OCI-M1 (cell line): ENCODE measurements at regions not wholly inside any gene's neighbourhood (a gene's known extent, or its start where the extent isn't known, plus 50 kb on each side); places are given as distances from the start of the nearest gene placed in this dataset.
"Not testable (repeated sequence)": the region's sequence is repeated elsewhere in the genome, so short reads cannot be mapped to it uniquely, and the experiment has no call there.

Source experiments
- DNase-seq: peaks from one replicate; lab custom pipeline; 2025; lab: John Stamatoyannopoulos, UW

DNA sequence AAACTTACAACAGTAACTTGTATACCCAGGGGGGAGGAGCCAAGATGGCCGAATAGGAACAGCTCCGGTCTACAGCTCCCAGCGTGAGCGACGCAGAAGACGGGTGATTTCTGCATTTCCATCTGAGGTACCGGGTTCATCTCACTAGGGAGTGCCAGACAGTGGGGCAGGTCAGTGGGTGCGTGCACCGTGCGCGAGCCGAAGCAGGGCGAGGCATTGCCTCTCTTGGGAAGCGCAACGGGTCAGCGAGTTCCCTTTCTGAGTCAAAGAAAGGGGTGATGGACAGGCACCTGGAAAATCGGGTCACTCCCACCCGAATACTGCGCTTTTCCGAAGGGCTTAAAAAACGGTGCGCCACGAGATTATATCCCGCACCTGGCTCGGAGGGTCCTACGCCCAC, 278.8 kb downstream of the FAM47B start:
- not testable (repeated sequence) for DNase-seq

- no peak for DNase-seq
Observed at GRCh38 chrX:35244088-35244741, 301.6 kb downstream of the FAM47B start.

DNA sequence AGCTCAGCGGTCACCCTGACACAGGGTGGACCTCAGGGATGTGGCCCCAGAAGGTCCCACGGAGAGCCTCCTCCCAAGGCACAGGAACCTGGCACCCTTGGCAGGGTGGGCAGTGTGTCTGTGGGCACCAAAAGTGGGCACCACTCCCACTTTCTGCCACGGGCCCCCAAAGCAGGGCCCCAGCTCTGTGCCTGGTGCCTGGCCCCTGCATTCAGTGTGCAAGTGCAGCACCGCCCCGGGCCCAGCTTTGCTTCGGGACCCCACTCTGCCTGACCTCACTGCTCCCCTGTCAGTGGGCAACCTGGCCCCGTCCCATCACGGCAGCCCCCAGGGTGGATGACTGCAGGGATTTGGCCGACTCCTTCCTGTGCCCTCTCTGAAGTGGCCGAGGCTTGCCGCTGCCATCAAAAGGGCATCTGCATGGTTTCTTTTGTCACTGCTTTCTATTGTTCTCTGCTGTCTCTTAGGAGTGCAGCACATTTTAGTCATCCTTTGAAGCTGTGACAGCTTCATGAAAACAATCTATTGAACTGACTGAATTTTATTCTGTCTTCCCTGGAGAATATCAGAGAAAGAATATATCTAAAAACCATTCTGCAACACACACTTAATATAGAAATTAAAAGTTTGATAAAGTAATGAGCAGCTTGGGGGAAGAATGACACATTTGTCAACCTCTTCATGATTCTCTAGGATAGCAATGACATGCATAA, 302.4 kb downstream of the FAM47B start:
- DNase-seq = no peak

- DNase-seq = no peak
Observed at GRCh38 chrX:35251226-35251625, 308.6 kb downstream of the FAM47B start.

DNA sequence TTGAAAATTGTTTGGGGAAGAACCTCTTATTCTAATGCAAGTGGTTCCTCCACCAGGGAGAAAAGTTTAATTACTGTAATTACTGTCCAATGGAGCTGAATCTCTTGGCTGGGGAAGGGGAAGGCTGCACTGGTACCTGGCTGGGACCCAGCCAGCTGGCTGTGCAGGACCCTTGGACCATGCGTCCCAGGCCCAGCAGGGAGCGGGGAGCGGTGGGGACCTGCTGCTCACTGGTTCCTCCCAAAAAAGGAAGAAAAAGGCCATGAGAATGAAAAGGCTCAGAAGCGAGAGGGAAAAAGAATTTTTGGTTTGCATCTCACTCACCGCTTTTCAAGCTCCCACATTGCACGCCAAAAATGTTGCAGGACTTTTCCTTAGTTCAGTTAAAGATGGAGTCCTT, 333.5 kb downstream of the FAM47B start:
- DNase-seq = no peak

GRCh38 chrX:35285289-35285962, 342.8 kb downstream of the FAM47B start:
- no peak for DNase-seq

- DNase-seq = no peak
Observed at GRCh38 chrX:35288657-35289056, 346.1 kb downstream of the FAM47B start.

GRCh38 chrX:35289952-35290351, 347.4 kb downstream of the FAM47B start:
- peak; percentile 48 for DNase-seq

DNA sequence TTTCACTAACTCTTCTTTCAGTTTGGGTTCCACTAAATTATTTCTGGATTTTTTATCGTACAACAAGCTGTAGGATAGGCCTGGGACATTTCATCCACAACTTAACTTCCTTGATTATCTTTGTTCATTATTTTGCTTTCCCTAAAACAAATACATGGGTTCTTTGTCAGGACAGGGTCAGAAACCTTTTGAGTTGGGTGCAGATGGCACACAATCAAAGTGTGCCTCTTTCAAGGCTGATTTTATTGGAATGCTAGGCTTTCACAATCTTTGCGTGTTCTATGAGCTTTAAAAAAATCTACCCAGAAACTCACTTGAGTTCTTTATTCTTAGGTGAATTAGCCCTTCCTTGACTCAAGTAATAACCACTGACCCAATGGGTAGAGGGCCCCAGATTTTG, 348.4 kb downstream of the FAM47B start:
- DNase-seq = no peak

DNA sequence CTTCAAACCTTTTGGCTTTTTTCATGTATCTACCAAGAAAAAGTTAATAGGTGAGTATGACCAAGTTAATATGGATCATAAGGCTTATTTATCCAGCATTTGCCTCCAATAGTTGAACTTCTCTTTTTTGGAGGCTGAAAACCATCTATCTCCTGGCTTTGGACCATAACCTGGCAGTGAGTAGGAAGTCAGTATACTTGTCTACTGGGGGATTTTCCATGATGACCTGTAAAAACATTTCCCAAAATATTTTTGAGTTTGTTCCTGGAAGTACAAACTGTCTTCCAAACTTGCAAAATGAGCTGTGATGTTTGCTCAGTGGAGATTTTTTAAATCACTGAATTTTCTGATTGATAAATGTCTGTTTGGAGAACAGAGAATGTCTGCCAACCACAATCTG, 349.9 kb downstream of the FAM47B start:
- DNase-seq = no peak

- not testable (repeated sequence) for DNase-seq
Observed at GRCh38 chrX:35305037-35305436, 362.4 kb downstream of the FAM47B start.

DNA sequence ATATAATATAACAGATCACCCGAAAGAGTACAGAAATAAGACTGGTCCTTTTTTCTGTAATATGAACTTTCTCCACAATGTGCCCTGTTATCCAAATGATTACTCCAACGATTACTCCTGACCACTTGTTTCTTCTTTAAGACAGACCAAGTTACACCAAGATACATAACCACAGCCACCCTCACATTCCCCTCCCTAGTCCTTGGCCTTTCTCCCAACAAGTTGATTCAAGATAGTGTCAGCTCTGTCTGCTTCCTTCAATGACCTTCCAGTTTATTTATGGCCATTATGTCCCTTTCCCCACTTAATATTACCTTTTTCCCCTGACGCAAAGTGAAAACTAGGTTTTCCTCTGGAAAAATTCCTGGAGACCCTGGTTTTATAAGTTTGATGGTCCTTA, 397.2 kb downstream of the FAM47B start:
- no peak for DNase-seq

DNA sequence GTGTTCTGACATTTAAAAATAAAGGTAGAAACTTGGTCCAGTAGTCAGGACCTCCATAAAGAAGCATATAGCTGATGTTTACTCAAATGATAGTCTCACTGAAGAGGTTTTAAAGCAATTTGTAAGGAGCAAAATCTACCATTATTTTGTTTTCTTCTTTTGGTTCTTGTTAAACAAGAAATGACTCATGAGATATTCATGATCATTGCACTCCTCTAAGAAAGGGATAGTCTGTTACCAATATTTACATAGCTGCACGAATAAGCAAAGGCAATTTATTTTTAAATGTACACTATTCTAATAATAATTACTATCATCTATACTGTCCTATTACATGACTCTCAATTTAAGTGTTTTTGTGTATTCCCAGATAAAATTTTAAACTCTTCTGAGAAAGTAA, 397.9 kb downstream of the FAM47B start:
- no peak for DNase-seq

- no peak for DNase-seq
Observed at GRCh38 chrX:35351212-35351611, 408.6 kb downstream of the FAM47B start.

GRCh38 chrX:35351795-35352483, 409.3 kb downstream of the FAM47B start:
- DNase-seq = peak; percentile 17

DNA sequence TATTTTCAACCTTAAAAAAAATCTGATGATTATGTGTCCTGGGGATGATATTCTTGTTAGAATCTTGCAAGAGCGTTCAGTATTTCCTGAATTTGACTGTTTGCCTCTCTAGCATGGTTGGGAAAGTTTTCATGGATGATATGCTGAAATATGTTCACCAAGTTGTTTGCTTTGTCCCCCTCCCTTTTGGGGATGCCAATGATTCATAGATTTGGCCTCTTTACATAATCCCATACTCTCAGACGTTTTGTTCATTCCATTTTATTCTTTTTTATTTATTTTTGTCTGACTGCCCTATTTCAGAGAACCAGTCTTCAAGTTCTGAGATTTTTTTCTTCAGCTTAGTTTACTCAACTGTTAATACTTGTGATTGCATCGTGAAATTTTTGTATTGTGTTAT, 415.1 kb downstream of the FAM47B start:
- DNase-seq = no peak

GRCh38 chrX:35362866-35363265, 420.3 kb downstream of the FAM47B start:
- no peak for DNase-seq

- DNase-seq = no peak
Observed at GRCh38 chrX:35374116-35374515, 424.0 kb upstream of the MAGEB16 start.

DNA sequence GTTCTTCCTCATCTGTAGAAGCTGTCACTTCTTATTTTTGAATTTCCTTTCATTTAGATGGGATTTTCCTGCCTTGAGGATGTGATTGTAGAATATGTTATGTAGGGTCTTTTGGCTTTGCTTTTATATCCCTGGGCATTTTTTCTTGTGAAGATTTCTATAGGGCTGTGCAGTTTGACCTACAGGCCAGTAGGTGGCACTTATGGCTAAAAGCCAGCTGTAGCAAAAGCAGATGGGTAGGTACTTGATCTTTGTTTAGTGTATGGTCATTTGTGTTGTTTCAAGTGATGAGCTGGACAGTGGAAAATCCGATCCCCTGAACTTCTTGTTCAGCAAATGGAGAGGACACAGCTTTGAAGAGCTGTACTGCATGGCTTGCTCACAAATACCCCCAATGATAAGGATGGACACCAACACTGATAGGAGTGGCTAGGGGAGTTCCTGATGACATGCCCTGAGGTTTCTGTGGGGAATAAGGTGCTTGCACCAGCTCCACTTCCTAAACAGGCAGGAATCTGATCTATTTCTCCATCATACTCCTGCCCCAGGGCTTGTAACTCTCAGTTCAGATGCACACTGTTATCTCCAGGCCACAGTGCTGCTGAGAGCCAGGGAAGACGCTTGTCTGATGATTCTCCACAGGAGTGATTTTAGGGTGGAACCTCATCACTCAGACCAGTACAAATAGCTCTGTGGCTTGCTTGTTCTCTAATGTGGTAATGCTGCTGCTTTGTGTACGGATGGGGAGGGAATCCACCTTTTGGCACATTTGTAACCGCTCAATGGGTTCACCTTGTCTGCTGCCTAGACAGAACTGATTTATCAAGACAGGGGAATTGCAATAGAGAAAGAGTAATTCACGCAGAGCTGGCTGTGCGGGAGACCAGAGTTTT, 417.1 kb upstream of the MAGEB16 start:
- peak; percentile 43 for DNase-seq

DNA sequence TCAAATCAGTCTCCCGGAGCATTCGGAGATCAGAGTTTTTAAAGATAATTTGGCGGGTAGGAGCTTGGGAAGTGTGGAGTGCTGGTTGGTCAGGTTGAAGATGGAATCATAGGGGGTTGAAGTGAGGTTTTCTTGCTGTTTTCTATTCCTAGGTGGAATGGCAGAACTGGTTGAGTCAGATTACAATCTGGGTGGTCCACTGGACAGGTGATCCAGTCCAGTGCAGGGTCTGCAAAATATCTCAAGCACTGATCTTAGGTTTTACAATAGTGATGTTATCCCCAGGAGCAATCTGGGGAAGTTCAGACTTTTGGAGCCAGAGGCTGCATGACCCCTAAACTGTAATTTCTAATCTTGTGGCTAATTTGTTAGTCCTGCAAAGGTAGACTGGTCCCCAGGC, 416.4 kb upstream of the MAGEB16 start:
- DNase-seq = not testable (repeated sequence)

- DNase-seq = no peak
Observed at GRCh38 chrX:35382966-35383365, 415.2 kb upstream of the MAGEB16 start.

DNA sequence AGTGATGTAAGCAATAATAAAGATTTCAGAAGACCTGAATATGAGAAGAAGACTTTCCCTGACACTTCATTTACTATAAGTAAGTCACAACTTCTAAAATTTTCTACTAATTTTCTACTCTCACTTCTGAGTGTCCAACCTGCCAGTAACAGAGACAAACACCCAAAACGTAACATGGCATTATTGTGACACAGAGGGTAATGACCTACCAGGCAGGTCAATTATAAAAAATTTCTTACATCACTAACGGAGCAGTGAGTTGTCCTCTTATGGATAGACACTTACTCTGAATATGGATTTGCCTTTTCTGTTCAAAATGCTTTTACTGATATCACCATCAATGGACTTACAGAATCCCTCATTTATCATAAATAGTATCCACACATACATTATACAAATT, 405.9 kb upstream of the MAGEB16 start:
- no peak for DNase-seq
